Gastroesophageal sphincter (tissue), 3 donors: ENCODE measurements at regions not wholly inside any gene's neighbourhood (a gene's known extent, or its start where the extent isn't known, plus 50 kb on each side); places are given as distances from the start of the nearest gene placed in this dataset.
"Not testable (repeated sequence)": the region's sequence is repeated elsewhere in the genome, so short reads cannot be mapped to it uniquely, and the experiment has no call there.

Source experiments
- EP300 ChIP-seq: sonication (generic); formaldehyde crosslinking; IDR thresholded peaks from one replicate; pipeline ENCODE4 v1.6.1; 2017; ENCODE audit warnings: antibody characterized with exemption, mild to moderate bottlenecking
- TF ChIP-seq, protein P1 (sequence below), 4 experiments: fragments of 200-600 bp in 2 of 4; fragments of 450-650 bp in 2 of 4; sonication (generic) in 1 of 4; IDR thresholded peaks; one replicate each; pipeline ENCODE4 v1.5.1; 2017 to 2019; ENCODE audit warnings: antibody characterized with exemption in 4 of 4, mild to moderate bottlenecking in 2 of 4, moderate library complexity in 2 of 4

DNA sequence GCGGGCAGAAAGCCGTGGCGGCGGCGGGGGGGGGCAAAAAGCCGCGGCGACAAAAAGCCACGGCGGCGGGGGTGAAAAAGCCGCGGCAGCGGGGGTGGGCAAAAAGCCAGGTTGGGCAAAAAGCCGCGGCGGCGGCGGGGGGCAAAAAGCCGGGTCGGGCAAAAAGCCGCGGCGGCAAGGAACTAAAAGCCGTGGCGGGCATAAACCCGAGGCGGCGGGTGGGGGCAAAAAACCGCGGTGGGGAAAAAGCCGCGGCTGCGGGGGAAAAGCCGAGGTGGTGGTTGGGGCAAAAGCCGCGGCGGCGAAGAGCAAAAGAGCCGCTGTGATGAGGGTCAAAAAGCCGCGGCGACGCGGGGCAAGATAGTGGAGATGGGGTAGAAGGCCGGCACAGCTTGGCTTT lies 1834.2 kb downstream of the FOXD4L5 start:
- TF ChIP-seq EP300, result not testable (repeated sequence)
- TF ChIP-seq, protein P1, sequence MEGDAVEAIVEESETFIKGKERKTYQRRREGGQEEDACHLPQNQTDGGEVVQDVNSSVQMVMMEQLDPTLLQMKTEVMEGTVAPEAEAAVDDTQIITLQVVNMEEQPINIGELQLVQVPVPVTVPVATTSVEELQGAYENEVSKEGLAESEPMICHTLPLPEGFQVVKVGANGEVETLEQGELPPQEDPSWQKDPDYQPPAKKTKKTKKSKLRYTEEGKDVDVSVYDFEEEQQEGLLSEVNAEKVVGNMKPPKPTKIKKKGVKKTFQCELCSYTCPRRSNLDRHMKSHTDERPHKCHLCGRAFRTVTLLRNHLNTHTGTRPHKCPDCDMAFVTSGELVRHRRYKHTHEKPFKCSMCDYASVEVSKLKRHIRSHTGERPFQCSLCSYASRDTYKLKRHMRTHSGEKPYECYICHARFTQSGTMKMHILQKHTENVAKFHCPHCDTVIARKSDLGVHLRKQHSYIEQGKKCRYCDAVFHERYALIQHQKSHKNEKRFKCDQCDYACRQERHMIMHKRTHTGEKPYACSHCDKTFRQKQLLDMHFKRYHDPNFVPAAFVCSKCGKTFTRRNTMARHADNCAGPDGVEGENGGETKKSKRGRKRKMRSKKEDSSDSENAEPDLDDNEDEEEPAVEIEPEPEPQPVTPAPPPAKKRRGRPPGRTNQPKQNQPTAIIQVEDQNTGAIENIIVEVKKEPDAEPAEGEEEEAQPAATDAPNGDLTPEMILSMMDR (IDR thresholded peaks at IDR 0.05), result not testable (repeated sequence)
